ENCODE measurements at regions not wholly inside any gene's neighbourhood (a gene's known extent, or its start where the extent isn't known, plus 50 kb on each side); places are given as distances from the start of the nearest gene placed in this dataset.

DNA sequence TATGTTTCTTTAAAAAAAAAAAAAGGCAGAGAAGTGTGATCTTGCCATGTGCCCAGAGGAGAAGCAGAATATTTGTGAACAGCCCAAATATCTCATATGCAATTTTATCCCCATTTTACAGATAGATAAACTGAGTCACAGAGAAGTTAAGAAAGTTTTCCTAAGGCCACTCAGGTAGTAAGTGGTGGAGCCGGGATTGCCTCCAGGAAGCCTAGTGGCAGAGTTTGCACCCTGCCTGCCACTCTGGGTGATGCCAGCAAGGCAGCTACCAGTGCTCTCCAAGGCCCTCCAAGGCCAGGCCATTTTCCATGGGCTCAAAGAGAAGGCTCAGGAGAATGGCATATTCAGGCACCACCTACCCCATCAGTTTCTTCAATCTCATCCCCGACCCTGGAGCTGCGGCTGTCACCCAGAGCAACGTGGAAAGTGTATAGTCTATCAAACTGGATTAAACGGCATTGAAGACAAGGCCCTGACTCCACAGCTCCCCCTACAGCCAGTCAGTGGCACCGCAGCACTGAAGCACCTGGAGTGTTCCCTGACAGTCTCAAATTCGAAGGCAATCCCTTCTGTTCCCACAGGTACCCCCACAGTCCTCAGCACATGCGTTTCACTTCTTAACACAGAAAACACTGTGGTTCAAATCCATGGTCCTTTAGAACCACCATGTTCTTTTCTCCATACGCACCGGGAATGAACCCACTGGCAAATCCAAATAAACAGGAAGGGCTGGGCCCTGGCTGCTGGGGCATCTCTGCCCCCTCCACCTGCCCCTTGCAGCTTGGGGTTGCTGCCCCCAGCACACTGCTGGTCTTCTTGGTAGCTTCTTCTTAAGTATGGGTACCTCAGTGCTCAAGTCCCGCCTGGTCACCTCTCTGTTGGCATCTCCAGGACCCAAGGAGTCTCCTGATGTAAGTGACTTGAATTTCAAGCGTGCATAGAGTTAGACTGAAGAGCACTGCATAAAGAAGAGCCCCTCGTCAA, 175.3 kb downstream of the INHBB start:
- H3K4me3 ChIP-seq (ENCODE audit: control insufficient read depth, low read depth, low read length): no peak overlapping the region
- DNase-seq (ENCODE audit: low read depth): peak; percentile 43
- TF ChIP-seq, protein P1, sequence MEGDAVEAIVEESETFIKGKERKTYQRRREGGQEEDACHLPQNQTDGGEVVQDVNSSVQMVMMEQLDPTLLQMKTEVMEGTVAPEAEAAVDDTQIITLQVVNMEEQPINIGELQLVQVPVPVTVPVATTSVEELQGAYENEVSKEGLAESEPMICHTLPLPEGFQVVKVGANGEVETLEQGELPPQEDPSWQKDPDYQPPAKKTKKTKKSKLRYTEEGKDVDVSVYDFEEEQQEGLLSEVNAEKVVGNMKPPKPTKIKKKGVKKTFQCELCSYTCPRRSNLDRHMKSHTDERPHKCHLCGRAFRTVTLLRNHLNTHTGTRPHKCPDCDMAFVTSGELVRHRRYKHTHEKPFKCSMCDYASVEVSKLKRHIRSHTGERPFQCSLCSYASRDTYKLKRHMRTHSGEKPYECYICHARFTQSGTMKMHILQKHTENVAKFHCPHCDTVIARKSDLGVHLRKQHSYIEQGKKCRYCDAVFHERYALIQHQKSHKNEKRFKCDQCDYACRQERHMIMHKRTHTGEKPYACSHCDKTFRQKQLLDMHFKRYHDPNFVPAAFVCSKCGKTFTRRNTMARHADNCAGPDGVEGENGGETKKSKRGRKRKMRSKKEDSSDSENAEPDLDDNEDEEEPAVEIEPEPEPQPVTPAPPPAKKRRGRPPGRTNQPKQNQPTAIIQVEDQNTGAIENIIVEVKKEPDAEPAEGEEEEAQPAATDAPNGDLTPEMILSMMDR (conservative IDR thresholded peaks at IDR 0.05; ENCODE audit: control insufficient read depth, insufficient read depth, low read depth, low read length): peak; percentile 96

DNA sequence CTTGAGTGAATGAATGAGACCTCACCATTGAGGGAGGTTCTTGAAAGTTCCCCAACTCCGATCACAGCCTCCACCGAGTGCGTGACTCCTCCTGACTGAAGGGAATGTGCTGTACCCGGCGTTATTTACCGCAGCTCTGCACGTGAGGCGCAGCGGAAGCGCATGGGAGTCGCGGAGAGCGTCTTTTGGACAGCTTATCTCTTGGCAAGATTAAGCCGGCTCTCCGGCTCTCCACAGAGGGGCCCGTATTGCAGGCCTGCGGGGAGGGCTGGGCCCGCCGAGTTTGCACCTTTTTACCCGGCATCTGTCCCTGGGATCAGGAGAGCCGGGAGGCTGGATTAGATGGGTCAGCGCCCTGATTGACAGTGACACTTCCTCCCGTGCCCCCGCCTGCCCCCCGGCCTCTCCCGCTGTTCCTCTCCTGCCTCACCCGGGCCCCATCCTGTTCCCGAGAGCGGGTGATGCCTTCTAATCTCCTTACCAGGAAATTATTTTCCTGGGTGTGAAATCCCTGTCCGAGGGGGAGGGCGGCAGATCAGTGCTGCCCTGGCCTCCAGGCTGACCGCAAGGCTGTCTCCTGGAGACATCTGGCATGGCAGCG, 176.3 kb downstream of the INHBB start:
- TF ChIP-seq, protein P1 (conservative IDR thresholded peaks at IDR 0.05; ENCODE audit: control insufficient read depth, insufficient read depth, low read depth, low read length): no peak
- DNase-seq (ENCODE audit: low read depth): peak; percentile 41
- H3K4me3 ChIP-seq (ENCODE audit: control insufficient read depth, low read depth, low read length): no peak overlapping the region

DNA sequence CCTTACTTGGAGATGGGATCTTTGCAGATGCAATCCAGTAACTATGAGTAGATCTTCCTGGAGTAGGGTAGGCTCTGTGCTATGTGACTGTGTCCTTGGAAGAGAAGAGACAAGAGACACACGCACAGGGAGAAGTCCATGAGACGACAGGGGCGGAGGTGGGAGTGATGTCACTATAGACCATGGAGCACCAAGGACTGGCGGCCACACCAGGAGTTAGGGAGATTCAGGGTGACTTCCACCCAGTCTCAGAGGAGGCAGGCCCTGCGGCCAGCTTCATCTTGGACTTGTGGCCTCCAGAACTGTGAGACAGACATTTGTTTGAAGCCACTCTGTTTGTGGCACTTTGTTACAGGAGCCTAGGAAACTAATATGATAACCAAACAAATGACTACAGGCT, 177.8 kb downstream of the INHBB start:
- TF ChIP-seq, protein P1 (conservative IDR thresholded peaks at IDR 0.05; ENCODE audit: control insufficient read depth, insufficient read depth, low read depth, low read length): no peak
- H3K4me3 ChIP-seq (ENCODE audit: control insufficient read depth, low read depth, low read length): no peak overlapping the region
- no peak for DNase-seq (ENCODE audit: low read depth)

DNA sequence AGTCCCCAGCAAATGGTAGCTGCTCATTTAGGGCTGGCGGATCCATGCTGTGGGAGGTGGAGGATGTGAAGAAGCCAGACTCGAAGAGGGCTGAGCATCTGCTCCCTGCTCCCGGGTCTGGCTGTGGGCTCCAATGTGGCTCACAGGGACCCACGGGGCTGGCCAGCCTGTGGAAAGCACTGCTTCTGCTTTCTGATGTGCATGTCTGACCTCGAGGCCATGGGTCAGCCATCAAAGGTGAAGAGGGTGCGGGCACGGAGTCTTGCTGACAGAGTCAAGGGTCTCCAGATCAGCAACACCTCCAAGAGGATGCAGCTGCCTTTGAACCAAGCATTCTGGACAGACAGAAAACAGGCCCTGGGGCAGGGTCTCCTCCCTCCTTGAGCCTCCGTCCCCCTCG, 178.2 kb downstream of the INHBB start:
- no peak for DNase-seq (ENCODE audit: low read depth)
- TF ChIP-seq, protein P1 (conservative IDR thresholded peaks at IDR 0.05; ENCODE audit: control insufficient read depth, insufficient read depth, low read depth, low read length): no peak
- H3K4me3 ChIP-seq (ENCODE audit: control insufficient read depth, low read depth, low read length): no peak overlapping the region

DNA sequence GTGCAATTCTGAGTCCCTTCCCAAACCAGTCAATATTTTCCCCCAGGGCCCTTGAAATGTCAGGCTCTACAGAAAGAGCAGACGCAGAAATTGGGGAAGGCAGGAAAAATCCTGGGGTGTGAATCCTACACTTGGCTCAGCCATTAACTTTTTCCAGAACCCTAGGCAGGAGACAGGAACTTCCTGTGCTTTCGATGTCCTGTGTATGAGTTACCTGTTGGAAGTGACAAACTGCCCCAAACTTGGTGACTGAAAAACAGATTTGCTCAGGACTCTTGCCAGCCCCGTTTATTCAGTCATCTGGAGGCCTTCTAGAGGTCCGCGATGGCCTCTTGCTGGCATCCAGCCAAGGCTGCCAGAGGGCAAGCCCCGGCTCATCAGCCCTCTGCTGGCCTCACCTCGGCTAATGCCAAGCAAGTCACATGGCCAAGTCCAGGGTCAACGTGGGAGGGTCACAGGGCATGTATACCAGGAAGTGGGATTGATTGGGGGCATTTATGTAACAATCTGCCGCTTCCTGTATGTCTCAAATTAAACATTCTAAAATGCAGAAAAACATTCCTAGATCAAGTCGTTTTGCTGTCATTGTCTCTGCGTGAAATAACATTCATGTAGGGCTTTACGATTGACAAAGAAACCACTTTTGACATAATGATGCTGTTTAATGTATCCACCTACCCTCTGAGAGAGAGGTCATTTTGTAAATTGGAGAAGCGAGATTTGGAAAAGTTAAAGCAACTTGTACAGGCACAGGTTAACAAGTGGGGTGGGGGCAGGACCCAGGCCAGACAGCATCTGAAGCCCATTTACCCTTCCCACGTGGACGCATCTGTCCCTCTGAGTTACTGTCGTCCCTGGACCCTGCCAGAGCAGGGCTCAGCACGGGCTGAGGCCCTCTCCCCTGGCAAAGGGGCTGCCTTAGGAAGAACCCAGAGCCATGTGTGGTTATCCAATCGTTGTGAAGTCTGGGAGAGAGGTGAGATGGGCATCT, 179.4 kb downstream of the INHBB start:
- TF ChIP-seq, protein P1 (conservative IDR thresholded peaks at IDR 0.05; ENCODE audit: control insufficient read depth, insufficient read depth, low read depth, low read length): no peak
- no peak for DNase-seq (ENCODE audit: low read depth)
- H3K4me3 ChIP-seq (ENCODE audit: control insufficient read depth, low read depth, low read length): no peak overlapping the region

DNA sequence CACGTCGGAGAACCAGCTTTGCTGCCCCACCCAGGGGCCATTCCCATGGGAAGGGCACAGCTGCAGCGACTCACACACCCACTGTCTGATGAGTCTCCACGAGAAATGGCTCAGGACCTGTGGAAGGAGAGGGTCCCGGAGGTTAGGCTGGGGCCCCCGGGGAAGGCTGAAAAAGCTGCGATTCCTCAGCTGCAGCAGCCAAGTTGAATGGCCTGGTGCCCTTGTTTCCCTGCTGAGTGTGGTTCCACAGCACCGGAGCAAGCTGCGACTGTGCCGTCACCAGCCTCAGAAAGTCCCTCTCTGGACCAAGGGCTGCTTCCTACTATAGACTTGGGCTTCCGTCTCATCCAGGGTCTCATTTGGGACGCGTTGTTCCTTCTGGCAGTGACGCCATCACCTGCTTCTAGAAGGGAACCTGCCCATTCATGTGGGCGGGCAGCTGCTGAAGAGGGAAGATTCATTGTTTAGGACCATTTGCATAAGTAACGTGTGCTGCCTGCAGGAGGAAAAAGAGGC, 180.2 kb downstream of the INHBB start:
- TF ChIP-seq, protein P1 (conservative IDR thresholded peaks at IDR 0.05; ENCODE audit: control insufficient read depth, insufficient read depth, low read depth, low read length): no peak
- no peak overlapping the region for H3K4me3 ChIP-seq (ENCODE audit: control insufficient read depth, low read depth, low read length)
- no peak for DNase-seq (ENCODE audit: low read depth)
